ENCODE measurements at regions not wholly inside any gene's neighbourhood (a gene's known extent, or its start where the extent isn't known, plus 50 kb on each side); places are given as distances from the start of the nearest gene placed in this dataset.

DNA sequence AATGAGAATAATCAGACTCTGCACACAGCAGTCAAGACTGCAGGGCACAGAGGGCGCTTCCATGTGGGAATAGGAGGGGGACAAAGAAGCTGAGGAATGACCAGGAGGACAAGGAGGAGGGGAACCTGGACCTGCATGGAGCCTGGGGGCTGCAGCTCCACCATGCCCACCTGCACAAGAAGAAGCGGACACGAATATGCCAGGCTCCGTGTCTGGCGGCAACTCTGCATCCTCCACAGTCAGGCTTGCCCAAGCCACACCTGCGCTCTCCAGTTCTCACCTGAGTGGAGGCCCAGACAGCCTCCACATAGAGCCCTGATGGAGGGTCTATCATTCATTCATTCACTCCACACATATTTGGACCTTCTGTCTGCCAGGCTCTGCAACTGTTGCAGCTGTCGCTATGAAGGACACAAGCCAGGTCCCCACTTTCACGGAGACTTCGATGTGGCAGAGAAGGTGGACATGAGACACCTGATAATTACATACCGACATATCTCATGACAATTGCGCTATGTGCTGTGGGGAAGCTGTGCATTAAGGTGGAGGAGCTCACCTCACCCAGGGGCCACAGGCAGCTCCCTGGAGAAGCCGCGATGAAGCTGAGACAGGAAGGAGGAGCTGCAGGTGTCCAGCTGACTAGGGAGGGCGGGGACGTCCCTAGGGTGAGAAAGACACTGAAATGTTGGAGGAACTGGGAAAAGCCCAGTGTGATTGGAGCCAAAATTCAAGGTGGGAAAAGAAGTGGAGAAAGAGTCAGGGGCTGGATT lies 159.2 kb downstream of the INHBB start:
- TF ChIP-seq CTCF (IDR thresholded peaks at IDR 0.05), result no peak

GRCh38 chr2:120508567-120509041 lies 162.7 kb downstream of the INHBB start:
- TF ChIP-seq CTCF (IDR thresholded peaks at IDR 0.05), result no peak

DNA sequence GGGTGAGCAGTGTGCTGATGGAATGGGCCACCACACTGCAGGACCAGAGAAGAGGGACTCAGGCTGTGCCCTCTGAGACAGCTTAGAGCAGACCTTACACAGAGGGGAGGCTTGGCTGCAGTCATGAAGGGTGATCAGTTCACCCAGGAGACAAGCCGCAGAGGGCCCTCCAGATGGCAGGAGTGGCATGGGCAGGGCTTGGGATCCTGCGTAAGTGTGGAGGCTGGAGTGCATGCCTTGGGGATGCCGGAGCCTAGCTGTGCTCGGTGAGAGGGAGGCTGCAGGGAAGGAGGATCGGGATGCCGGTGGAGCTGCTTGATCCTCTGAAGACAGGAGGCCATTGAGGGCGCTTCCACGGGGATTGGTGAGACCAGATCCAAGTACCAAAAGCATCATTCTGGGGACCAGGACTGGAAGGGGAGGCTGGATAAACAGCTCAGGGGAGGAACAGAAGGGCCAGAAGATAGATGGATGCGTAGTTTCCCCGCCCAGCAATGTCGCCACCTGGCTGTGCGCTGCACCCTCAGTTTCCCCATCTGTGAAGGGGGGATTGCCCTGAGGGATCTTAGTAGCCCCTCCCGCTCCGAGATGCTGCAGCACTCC lies 163.4 kb downstream of the INHBB start:
- TF ChIP-seq CTCF (IDR thresholded peaks at IDR 0.05), result no peak

DNA sequence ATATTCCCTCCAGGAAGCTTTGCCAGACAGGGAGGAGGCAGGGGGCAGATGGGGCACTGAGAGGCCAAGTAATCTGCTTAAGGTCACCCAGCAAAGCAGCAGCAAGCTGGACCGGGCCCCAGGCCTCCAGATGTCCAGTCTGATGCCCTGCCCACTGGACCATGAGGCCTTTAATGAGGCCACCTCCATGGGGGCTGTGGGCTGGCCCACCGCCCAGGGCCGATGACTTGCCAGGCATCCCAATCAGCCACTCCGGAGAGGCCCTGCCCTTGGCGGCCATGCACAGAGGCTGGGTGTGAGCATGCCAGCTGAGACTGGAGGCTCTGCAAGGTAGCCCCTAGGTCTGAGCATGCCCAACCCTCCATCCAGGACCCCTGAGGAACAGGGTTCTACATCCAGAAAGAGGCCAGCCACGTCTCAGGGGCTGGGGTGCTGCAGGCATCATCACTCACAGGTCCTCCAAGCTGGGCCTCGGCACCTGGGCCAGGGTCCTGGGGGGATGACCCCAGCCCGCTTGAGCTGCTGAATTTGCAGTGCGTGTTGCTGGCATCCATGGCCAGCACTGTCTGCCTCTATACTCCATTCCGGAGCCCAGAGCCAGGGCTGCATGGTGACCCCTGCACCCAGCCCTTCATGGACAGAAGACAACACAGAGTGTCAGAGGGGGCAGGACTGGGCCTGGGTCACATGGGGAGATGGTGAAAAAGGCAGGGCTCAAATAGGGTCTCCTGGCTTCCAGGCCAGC lies 164.2 kb downstream of the INHBB start:
- no peak for TF ChIP-seq CTCF (IDR thresholded peaks at IDR 0.05)

DNA sequence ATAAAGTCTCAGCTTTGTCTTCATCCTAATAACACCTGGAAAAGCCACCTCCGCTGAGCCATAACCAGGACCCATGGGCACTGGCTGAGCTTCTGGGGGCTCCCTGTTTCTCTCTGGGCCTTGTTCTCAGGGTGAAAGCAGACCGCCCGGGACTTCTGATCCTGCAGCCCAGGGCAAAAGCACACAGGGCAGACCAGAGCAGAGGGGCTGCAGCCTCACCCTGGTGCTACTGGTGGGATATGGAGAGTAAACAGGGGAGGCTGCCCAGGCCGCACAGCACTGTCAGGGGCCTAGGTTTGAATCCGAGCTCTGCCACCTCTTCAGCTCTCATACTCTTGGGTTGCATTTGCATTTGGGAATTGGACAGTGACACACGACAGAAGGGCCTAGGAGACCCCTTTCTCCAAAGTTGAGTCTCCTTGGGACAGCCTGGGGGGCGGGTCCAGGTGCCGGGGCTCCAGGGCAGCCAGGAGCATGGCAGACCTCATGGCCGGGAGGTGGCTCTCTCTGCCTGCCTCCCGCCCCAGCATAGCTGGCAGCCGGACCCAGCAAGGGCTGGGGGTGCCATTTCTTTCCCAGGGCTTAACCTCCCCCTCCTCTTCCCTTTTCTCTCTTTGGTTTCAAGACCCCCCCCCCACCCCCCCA lies 164.9 kb downstream of the INHBB start:
- TF ChIP-seq CTCF (IDR thresholded peaks at IDR 0.05), result no peak

DNA sequence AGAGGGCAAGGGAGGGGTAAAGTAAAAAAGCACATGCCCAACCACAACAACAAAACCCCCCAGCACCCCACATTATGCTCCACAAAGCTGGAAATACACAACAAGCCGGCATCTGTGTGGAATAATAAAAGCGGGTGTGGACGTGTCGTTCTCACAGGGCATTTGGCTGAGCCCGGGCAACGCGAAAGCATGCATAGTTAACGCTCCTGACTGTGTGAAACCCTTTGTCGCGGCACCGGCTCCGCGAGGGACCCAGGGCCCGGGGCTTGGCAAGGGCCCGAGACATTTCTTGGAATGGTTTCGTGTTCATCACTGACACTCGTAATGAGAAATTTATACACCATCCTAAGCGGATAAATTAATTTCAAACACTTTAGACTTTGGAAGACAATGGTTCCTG lies 165.6 kb downstream of the INHBB start:
- TF ChIP-seq CTCF (IDR thresholded peaks at IDR 0.05), result no peak

- TF ChIP-seq CTCF (IDR thresholded peaks at IDR 0.05), result no peak
Measured at GRCh38 chr2:120511947-120512710, 166.2 kb downstream of the INHBB start.
